ENCODE measurements at regions not wholly inside any gene's neighbourhood (a gene's known extent, or its start where the extent isn't known, plus 50 kb on each side); places are given as distances from the start of the nearest gene placed in this dataset.

- no peak overlapping the region for H3K27ac ChIP-seq
- no peak for TF ChIP-seq CTCF (conservative IDR thresholded peaks at IDR 0.05)
These were observed 406.3 kb upstream of the ADAMTSL1 start for GRCh38 chr9:18067548-18068120.

GRCh38 chr9:18068900-18069299 is 405.1 kb upstream of the ADAMTSL1 start:
- no peak overlapping the region for H3K27ac ChIP-seq
- TF ChIP-seq CTCF (conservative IDR thresholded peaks at IDR 0.05), result no peak

GRCh38 chr9:18071651-18072060 is 402.3 kb upstream of the ADAMTSL1 start:
- TF ChIP-seq CTCF (conservative IDR thresholded peaks at IDR 0.05), result no peak
- H3K27ac ChIP-seq, result no peak overlapping the region

- no peak for TF ChIP-seq CTCF (conservative IDR thresholded peaks at IDR 0.05)
- no peak overlapping the region for H3K27ac ChIP-seq
These were observed 401.0 kb upstream of the ADAMTSL1 start for GRCh38 chr9:18073002-18073401.

GRCh38 chr9:18074041-18074440 is 399.9 kb upstream of the ADAMTSL1 start:
- no peak for TF ChIP-seq CTCF (conservative IDR thresholded peaks at IDR 0.05)
- H3K27ac ChIP-seq, result no peak overlapping the region

- H3K27ac ChIP-seq, result peak overlapping the region; percentile 7; the same call in 1 of the 2 replicates
- TF ChIP-seq CTCF (conservative IDR thresholded peaks at IDR 0.05), result no peak
These were observed 398.6 kb upstream of the ADAMTSL1 start for GRCh38 chr9:18075253-18075952.

GRCh38 chr9:18077941-18078678 is 395.8 kb upstream of the ADAMTSL1 start:
- H3K27ac ChIP-seq, result no peak overlapping the region
- TF ChIP-seq CTCF (conservative IDR thresholded peaks at IDR 0.05), result no peak

All from VCaP (cell line).